Peyer's patch (tissue), 4 donors: ENCODE measurements at regions not wholly inside any gene's neighbourhood (a gene's known extent, or its start where the extent isn't known, plus 50 kb on each side); places are given as distances from the start of the nearest gene placed in this dataset.

Experiments
- DNase-seq, 3 donors: peaks; one replicate each; pipeline ENCODE4 v3.0.0-alpha.2; 2017 to 2019
- H3K27ac ChIP-seq, 4 donors: fragments of 200-600 bp; sonication (generic); one replicate each; pipeline ENCODE4 v1.5.1; 2016 to 2019
- H3K27me3 ChIP-seq, 2 donors: fragments of 200-600 bp; sonication (generic); one replicate each; pipeline ENCODE4 v1.5.1; 2019
- H3K36me3 ChIP-seq, 3 donors: fragments of 200-600 bp; sonication (generic); one replicate each; pipeline ENCODE4 v1.5.1; 2016 to 2019
- H3K4me1 ChIP-seq, 4 donors: fragments of 200-600 bp; sonication (generic); one replicate each; pipeline ENCODE4 v1.5.1; 2016 to 2019
- H3K4me3 ChIP-seq, 4 donors: fragments of 200-600 bp; sonication (generic); 1 replicate in 3 of 4; 2 replicates in 1 of 4; pipeline ENCODE4 v1.5.1; 2016 to 2019; ENCODE audit warnings: mild to moderate bottlenecking in 1 of 4
- H3K9me3 ChIP-seq, 4 donors: fragments of 200-600 bp; sonication (generic); one replicate each; pipeline ENCODE4 v1.5.1; 2016 to 2019; ENCODE audit warnings: mild to moderate bottlenecking in 1 of 4
- POLR2A ChIP-seq, 2 donors: fragments of 450-650 bp; IDR thresholded peaks; one replicate each; pipeline ENCODE4 v1.5.1; 2017; ENCODE audit warnings: antibody characterized with exemption in 2 of 2, mild to moderate bottlenecking in 2 of 2, moderate library complexity in 2 of 2
- TF ChIP-seq, protein P1 (sequence below), 6 experiments: fragments of 450-650 bp in 4 of 6; fragments of 200-600 bp in 2 of 6; sonication (generic) in 1 of 6; IDR thresholded peaks; one replicate each; pipeline ENCODE4 v1.5.1; 2017 to 2019; ENCODE audit warnings: antibody characterized with exemption in 6 of 6, mild to moderate bottlenecking in 3 of 6, moderate library complexity in 1 of 6

DNA sequence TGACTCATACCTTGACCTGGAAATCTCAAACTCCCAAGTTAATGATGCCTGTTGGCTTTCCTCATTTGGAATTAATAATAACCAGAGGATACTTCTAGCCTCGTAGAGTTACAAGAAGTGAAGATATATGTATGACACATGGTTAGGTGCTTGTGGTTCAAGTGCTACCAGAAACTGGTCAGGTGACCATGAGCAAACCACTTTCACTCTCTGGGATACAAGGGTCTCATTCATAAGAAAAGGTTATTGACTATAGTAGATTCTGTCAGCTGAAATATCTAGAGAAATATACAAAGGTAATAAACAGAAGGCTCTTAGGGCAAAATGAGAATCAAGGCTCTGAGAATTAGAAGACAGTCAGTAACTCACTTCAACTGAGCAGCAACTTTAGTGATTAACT, 233.3 kb downstream of the KCNA4 start:
- DNase-seq = no peak
- TF ChIP-seq, protein P1, sequence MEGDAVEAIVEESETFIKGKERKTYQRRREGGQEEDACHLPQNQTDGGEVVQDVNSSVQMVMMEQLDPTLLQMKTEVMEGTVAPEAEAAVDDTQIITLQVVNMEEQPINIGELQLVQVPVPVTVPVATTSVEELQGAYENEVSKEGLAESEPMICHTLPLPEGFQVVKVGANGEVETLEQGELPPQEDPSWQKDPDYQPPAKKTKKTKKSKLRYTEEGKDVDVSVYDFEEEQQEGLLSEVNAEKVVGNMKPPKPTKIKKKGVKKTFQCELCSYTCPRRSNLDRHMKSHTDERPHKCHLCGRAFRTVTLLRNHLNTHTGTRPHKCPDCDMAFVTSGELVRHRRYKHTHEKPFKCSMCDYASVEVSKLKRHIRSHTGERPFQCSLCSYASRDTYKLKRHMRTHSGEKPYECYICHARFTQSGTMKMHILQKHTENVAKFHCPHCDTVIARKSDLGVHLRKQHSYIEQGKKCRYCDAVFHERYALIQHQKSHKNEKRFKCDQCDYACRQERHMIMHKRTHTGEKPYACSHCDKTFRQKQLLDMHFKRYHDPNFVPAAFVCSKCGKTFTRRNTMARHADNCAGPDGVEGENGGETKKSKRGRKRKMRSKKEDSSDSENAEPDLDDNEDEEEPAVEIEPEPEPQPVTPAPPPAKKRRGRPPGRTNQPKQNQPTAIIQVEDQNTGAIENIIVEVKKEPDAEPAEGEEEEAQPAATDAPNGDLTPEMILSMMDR (IDR thresholded peaks at IDR 0.05) = no peak
- TF ChIP-seq POLR2A (IDR thresholded peaks at IDR 0.05) = no peak
- Histone ChIP-seq H3K9me3 (no peaks in the 10 kb centered on the region), H3K27me3 (no peaks in the 10 kb centered on the region), H3K4me3 (no peak overlapping the region), H3K36me3 (no peaks in the 10 kb centered on the region), H3K4me1 (no peaks in the 10 kb centered on the region), H3K27ac (no peak overlapping the region)

DNA sequence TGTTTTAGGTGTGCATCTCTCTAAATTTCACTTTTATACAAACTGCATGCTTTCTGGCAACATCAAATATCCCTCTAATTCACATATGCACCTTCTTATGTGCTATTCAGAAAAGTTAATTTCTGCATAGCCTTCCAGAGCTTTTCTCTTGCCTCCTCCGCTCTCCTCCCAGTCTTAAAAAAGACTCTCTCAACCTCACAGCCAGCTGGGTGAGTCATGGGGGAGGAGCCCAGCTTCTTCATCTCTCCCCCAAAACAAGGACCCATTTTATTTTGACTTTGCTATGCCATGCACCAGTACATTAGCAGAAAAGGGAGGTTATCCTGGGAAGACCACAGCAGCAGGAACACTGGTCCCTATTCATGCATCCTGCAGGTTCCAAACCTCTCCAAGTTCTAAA, 234.4 kb downstream of the KCNA4 start:
- Histone ChIP-seq H3K4me3 (no peak overlapping the region), H3K36me3 (no peaks in the 10 kb centered on the region), H3K27ac (no peak overlapping the region), H3K27me3 (no peaks in the 10 kb centered on the region), H3K9me3 (no peaks in the 10 kb centered on the region), H3K4me1 (no peaks in the 10 kb centered on the region)
- no peak for TF ChIP-seq POLR2A (IDR thresholded peaks at IDR 0.05)
- TF ChIP-seq, protein P1 (IDR thresholded peaks at IDR 0.05) = no peak
- no peak for DNase-seq

DNA sequence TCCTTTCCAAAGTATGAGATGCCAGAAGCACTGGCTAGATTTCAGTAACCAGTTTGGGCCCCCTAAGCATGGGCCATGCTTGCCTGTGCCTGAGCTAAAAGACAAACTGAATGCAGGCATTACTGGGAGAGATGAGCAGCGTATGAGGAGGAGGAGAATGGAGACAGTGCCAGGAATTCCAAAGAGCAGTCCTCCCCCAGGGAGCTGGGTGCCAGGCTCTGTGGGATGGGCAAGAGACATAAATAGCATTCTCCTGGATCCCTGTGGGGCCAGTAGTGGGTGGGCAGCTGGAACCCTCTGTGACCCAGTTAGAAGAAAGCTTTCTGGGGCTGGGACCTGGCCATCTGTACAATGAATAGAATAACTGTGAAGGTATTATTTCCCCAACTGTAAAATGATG, 235.6 kb downstream of the KCNA4 start:
- Histone ChIP-seq H3K4me3 (no peak overlapping the region), H3K36me3 (no peaks in the 10 kb centered on the region), H3K27ac (no peak overlapping the region), H3K27me3 (no peaks in the 10 kb centered on the region), H3K9me3 (no peaks in the 10 kb centered on the region), H3K4me1 (no peaks in the 10 kb centered on the region)
- no peak for DNase-seq
- TF ChIP-seq, protein P1 (IDR thresholded peaks at IDR 0.05) = no peak
- no peak for TF ChIP-seq POLR2A (IDR thresholded peaks at IDR 0.05)

DNA sequence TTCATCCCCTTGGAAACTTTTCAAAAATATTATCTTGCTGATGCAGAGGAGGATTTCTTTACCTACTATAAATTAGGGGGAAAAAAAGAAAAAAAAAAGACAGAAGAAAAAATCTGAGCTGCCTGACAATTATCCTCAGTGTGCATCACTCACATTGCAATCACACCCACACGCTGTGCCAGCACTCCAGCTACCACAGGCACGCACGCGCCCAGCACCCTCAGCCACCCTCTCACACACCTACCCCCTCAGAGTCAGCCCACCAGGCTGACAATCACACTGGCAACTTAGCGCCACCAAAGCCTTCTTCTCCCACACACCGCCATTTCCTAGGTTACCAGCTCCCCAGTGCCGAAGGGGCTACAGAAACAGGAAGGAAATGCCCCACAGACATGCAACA, 236.1 kb downstream of the KCNA4 start:
- DNase-seq = no peak
- Histone ChIP-seq H3K36me3 (no peaks in the 10 kb centered on the region), H3K27ac (no peak overlapping the region), H3K4me3 (no peak overlapping the region), H3K9me3 (no peaks in the 10 kb centered on the region), H3K4me1 (no peaks in the 10 kb centered on the region), H3K27me3 (no peaks in the 10 kb centered on the region)
- TF ChIP-seq, protein P1 (IDR thresholded peaks at IDR 0.05) = no peak
- no peak for TF ChIP-seq POLR2A (IDR thresholded peaks at IDR 0.05)

DNA sequence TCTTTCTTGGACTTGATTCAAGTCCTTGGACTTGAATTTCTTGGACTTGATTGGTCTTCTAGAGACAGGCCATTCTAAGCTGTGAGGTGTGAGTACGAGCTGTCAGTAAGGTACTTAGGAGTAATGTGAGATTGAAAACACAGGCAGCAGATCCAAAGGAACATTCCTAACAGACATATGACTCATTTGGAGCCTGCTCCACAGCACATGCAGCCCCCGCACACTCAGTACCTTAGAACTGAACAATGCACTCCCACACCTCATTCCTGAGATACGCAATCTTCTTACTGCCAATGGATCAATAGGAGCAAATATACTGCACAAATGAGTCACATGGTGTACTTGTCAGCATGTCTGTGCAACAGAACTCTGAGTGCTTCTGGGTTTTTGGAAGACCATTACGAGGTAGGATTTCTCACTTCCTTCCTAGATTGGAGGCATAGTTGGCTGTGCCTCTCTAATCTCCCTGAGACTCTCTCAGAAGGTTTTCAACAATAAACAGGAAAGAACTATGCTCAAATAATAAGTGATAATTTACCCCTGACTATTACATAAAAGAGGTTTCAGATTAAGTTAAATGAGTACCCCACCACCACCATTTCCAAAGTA, 243.1 kb downstream of the KCNA4 start:
- no peaks in the 10 kb centered on the region for H3K4me1 ChIP-seq
- H3K4me3 ChIP-seq = no peak overlapping the region
- no peaks in the 10 kb centered on the region for H3K36me3 ChIP-seq
- TF ChIP-seq POLR2A (IDR thresholded peaks at IDR 0.05) = no peak
- TF ChIP-seq, protein P1 (IDR thresholded peaks at IDR 0.05) = no peak
- H3K27me3 ChIP-seq = no peaks in the 10 kb centered on the region
- no peak overlapping the region for H3K27ac ChIP-seq
- DNase-seq = no peak
- no peaks in the 10 kb centered on the region for H3K9me3 ChIP-seq

DNA sequence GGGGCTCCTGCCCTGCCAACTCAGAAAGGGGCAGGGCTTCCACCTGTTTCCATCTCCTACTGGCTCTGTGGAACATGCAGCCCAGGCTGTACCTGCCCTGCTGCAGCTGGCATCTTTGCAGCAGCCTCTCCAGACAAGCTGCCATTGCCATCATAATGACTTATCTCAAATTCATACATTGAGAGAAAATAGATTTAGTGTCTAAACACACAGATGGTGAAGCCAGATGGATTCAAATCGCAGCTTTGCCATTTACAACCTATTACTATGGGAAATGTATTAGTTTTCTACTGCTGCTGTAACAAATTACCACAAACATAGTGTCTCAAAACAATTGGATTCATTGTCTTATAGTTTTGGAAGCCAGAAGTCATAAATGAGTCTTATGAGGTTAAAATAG, 260.0 kb downstream of the KCNA4 start:
- no peak overlapping the region for H3K27ac ChIP-seq
- no peaks in the 10 kb centered on the region for H3K36me3 ChIP-seq
- no peaks in the 10 kb centered on the region for H3K4me1 ChIP-seq
- no peak for TF ChIP-seq POLR2A (IDR thresholded peaks at IDR 0.05)
- TF ChIP-seq, protein P1 (IDR thresholded peaks at IDR 0.05) = no peak
- no peaks in the 10 kb centered on the region for H3K27me3 ChIP-seq
- H3K9me3 ChIP-seq = no peaks in the 10 kb centered on the region
- H3K4me3 ChIP-seq = no peak overlapping the region
- DNase-seq = no peak
